Glomerular endothelial cell (primary cell): ENCODE measurements at regions not wholly inside any gene's neighbourhood (a gene's known extent, or its start where the extent isn't known, plus 50 kb on each side); places are given as distances from the start of the nearest gene placed in this dataset.
"Not testable (repeated sequence)": the region's sequence is repeated elsewhere in the genome, so short reads cannot be mapped to it uniquely, and the experiment has no call there.

ENCODE experiments used
- DNase-seq: peaks from one replicate; pipeline ENCODE4 v3.0.0-alpha.2; 2011; ENCODE audit warnings: low read depth, low spot score; ENCODE audit errors: extremely low read depth

GRCh38 chr4:60721685-60722084 lies 478.4 kb upstream of the ADGRL3 start:
- no peak for DNase-seq

- DNase-seq: no peak
These were observed 476.3 kb upstream of the ADGRL3 start for GRCh38 chr4:60723796-60724195.

GRCh38 chr4:60724623-60725022 lies 475.5 kb upstream of the ADGRL3 start:
- DNase-seq: no peak

GRCh38 chr4:60726779-60727178 lies 473.3 kb upstream of the ADGRL3 start:
- DNase-seq: no peak

- DNase-seq: no peak
These were observed 470.9 kb upstream of the ADGRL3 start for GRCh38 chr4:60729194-60729593.

- not testable (repeated sequence) for DNase-seq
These were observed 470.4 kb upstream of the ADGRL3 start for GRCh38 chr4:60729764-60730163.

- no peak for DNase-seq
These were observed 462.3 kb upstream of the ADGRL3 start for GRCh38 chr4:60737858-60738257.

- no peak for DNase-seq
These were observed 456.5 kb upstream of the ADGRL3 start for GRCh38 chr4:60743654-60744053.

GRCh38 chr4:60744767-60745166 lies 455.4 kb upstream of the ADGRL3 start:
- no peak for DNase-seq

GRCh38 chr4:60745800-60746571 lies 454.1 kb upstream of the ADGRL3 start:
- no peak for DNase-seq

GRCh38 chr4:60750962-60751361 lies 449.2 kb upstream of the ADGRL3 start:
- no peak for DNase-seq

GRCh38 chr4:60757986-60758680 lies 442.0 kb upstream of the ADGRL3 start:
- DNase-seq: no peak

GRCh38 chr4:60759518-60760245 lies 440.4 kb upstream of the ADGRL3 start:
- no peak for DNase-seq

- no peak for DNase-seq
These were observed 419.3 kb upstream of the ADGRL3 start for GRCh38 chr4:60780874-60781273.

- DNase-seq: no peak
These were observed 409.5 kb upstream of the ADGRL3 start for GRCh38 chr4:60790608-60791007.

- DNase-seq: no peak
These were observed 405.8 kb upstream of the ADGRL3 start for GRCh38 chr4:60794372-60794771.

- DNase-seq: no peak
These were observed 400.9 kb upstream of the ADGRL3 start for GRCh38 chr4:60799214-60799613.

GRCh38 chr4:60800701-60801100 lies 399.4 kb upstream of the ADGRL3 start:
- no peak for DNase-seq

- no peak for DNase-seq
These were observed 394.4 kb upstream of the ADGRL3 start for GRCh38 chr4:60805500-60806313.

- DNase-seq: no peak
These were observed 391.2 kb upstream of the ADGRL3 start for GRCh38 chr4:60808726-60809485.
